CD14-positive monocyte (primary cell): ENCODE measurements at regions not wholly inside any gene's neighbourhood (a gene's known extent, or its start where the extent isn't known, plus 50 kb on each side); places are given as distances from the start of the nearest gene placed in this dataset.

ENCODE experiments used
- DNase-seq, 3 donors: peaks; one replicate each; pipeline ENCODE4 v3.0.0-alpha.2; 2011 to 2022
- H2AFZ ChIP-seq: 2 replicates; pipeline ENCODE4 v1.6.0; 2012; ENCODE audit warnings: mild to moderate bottlenecking, low read depth, low read length, inconsistent platforms; ENCODE audit not compliant: insufficient read depth, poor library complexity, severe bottlenecking
- H3K27ac ChIP-seq, 2 donors: 1 replicate in 1 of 2; 2 replicates in 1 of 2; pipeline ENCODE4 v1.5.1; 2012 to 2013; ENCODE audit warnings: low read length in 2 of 2, control low read depth in 1 of 2, inconsistent platforms in 1 of 2, low read depth in 1 of 2, mild to moderate bottlenecking in 1 of 2
- H3K27me3 ChIP-seq, 2 donors: one replicate each; pipeline versions ENCODE4 v1.6.0 to v1.6.1; 2011 to 2013; ENCODE audit warnings: low read length in 2 of 2; ENCODE audit not compliant: control insufficient read depth in 2 of 2, insufficient read depth in 2 of 2
- H3K36me3 ChIP-seq, 2 donors: replicated peaks in 1 of 2; 1 replicate in 1 of 2; 2 replicates in 1 of 2; pipeline versions ENCODE4 v1.5.1 to v1.6.1; 2012 to 2013; ENCODE audit warnings: low read length in 2 of 2, control low read depth in 1 of 2, inconsistent platforms in 1 of 2, mild to moderate bottlenecking in 1 of 2; ENCODE audit not compliant: insufficient read depth in 2 of 2, control insufficient read depth in 1 of 2
- H3K4me1 ChIP-seq, 2 donors: 1 replicate in 1 of 2; 2 replicates in 1 of 2; pipeline versions ENCODE4 v1.5.1 to v1.6.1; 2012 to 2013; ENCODE audit warnings: low read length in 2 of 2, control low read depth in 1 of 2, inconsistent platforms in 1 of 2, mild to moderate bottlenecking in 1 of 2, moderate library complexity in 1 of 2; ENCODE audit not compliant: insufficient read depth in 2 of 2, control insufficient read depth in 1 of 2
- H3K4me2 ChIP-seq: replicated peaks from 2 replicates; pipeline ENCODE3; 2012; ENCODE audit warnings: low read length, moderate library complexity, mild to moderate bottlenecking; ENCODE audit not compliant: poor library complexity, severe bottlenecking; ENCODE audit errors: extremely low read depth
- H3K4me3 ChIP-seq, 3 experiments: fragments of 200-600 bp in 1 of 3; sonication (generic) in 1 of 3; replicated peaks in 1 of 3; 1 replicate in 2 of 3; 2 replicates in 1 of 3; pipeline ENCODE4 v1.5.1; 2011 to 2013; ENCODE audit warnings: low read length in 3 of 3, mild to moderate bottlenecking in 3 of 3, control low read depth in 2 of 3, low read depth in 2 of 3, inconsistent platforms in 1 of 3, moderate library complexity in 1 of 3
- H3K79me2 ChIP-seq: 2 replicates; pipeline ENCODE4 v1.6.0; 2012; ENCODE audit warnings: mild to moderate bottlenecking, control low read depth, inconsistent platforms, low read length, moderate library complexity; ENCODE audit not compliant: insufficient read depth
- H3K9ac ChIP-seq: 2 replicates; pipeline ENCODE4 v1.6.0; 2017; ENCODE audit warnings: low read length, mild to moderate bottlenecking; ENCODE audit not compliant: insufficient read depth, poor library complexity, severe bottlenecking
- H3K9me3 ChIP-seq, 2 donors: replicated peaks in 1 of 2; 1 replicate in 1 of 2; 2 replicates in 1 of 2; pipeline versions ENCODE4 v1.5.1 to v1.6.1; 2012 to 2013; ENCODE audit warnings: low read length in 2 of 2, control low read depth in 1 of 2; ENCODE audit not compliant: control insufficient read depth in 1 of 2, insufficient read depth in 1 of 2
- H4K20me1 ChIP-seq: 2 replicates; pipeline ENCODE4 v1.6.0; 2012; ENCODE audit warnings: mild to moderate bottlenecking, low read length, control low read depth, moderate library complexity; ENCODE audit not compliant: insufficient read depth
- H3K27ac Mint-ChIP-seq, 7 donors: one replicate each; pipeline ENCODE4 v1.8.0; 2020; ENCODE audit warnings: mild to moderate bottlenecking in 7 of 7, mixed read lengths in 7 of 7, moderate library complexity in 6 of 7, inconsistent platforms in 2 of 7
- H3K27me3 Mint-ChIP-seq, 3 donors: one replicate each; pipeline ENCODE4 v1.8.0; 2021 to 2022; ENCODE audit warnings: low read depth in 3 of 3, mild to moderate bottlenecking in 3 of 3, mixed read lengths in 3 of 3, moderate library complexity in 3 of 3, inconsistent platforms in 1 of 3
- H3K36me3 Mint-ChIP-seq, 2 donors: one replicate each; pipeline ENCODE4 v1.8.0; 2020; ENCODE audit warnings: mixed read lengths in 2 of 2, inconsistent platforms in 1 of 2, mild to moderate bottlenecking in 1 of 2
- H3K4me1 Mint-ChIP-seq: one replicate; pipeline ENCODE4 v1.8.0; 2020; ENCODE audit warnings: mild to moderate bottlenecking, mixed read lengths
- H3K4me3 Mint-ChIP-seq, 2 donors: one replicate each; pipeline ENCODE4 v1.8.0; 2020; ENCODE audit warnings: mild to moderate bottlenecking in 2 of 2, mixed read lengths in 2 of 2, moderate library complexity in 1 of 2
- H3K9me3 Mint-ChIP-seq, 7 donors: one replicate each; pipeline ENCODE4 v1.8.0; 2020 to 2022; ENCODE audit warnings: mixed read lengths in 7 of 7, mild to moderate bottlenecking in 6 of 7, moderate library complexity in 6 of 7, inconsistent platforms in 2 of 7
- CTCF ChIP-seq: fragments of 200-600 bp; IDR thresholded peaks from one replicate; pipeline ENCODE4 v1.8.0; 2022; ENCODE audit warnings: antibody characterized with exemption, mild to moderate bottlenecking
- WGBS: methylation state at CpG from one replicate; pipeline ENCODE4 v1.1.5; 2013; ENCODE audit warnings: missing lambda C conversion rate; ENCODE audit not compliant: insufficient coverage; 5-methylcytosine and 5-hydroxymethylcytosine counted together
- intact Hi-C, 2 donors: fragments of 100-400 bp; cut with micrococcal nuclease; formaldehyde crosslinking; loops; one replicate each; pipeline versions ENCODE4 v1.15.0 to v1.15.1; 2023

- H3K9me3 Mint-ChIP-seq, result peaks cover 0 to 6% (median 2%) of the 10 kb centered on the region in 7 donors
- H4K20me1 ChIP-seq, result no peaks in the 10 kb centered on the region
- DNase-seq, result no peak
- no peak overlapping the region for H3K4me2 ChIP-seq
- H2AFZ ChIP-seq, result no peak overlapping the region
- H3K9me3 ChIP-seq, result peaks cover 0 to 6% of the 10 kb centered on the region in 2 donors
- H3K36me3 ChIP-seq, result no peaks in the 10 kb centered on the region
- no peaks in the 10 kb centered on the region for H3K27me3 Mint-ChIP-seq
- H3K27me3 ChIP-seq, result no peaks in the 10 kb centered on the region
- intact Hi-C loops, result no loop called here
- no peaks in the 10 kb centered on the region for H3K79me2 ChIP-seq
- no peaks in the 10 kb centered on the region for H3K36me3 Mint-ChIP-seq
- TF ChIP-seq CTCF, result no peak
- H3K27ac Mint-ChIP-seq, result peak overlapping the region in 1 of 7 donors; percentile 61
- WGBS, result no CpG with 5 or more reads among the region's 1 CpG
- H3K4me3 Mint-ChIP-seq, result no peak overlapping the region
- no peak overlapping the region for H3K4me3 ChIP-seq
- no peaks in the 10 kb centered on the region for H3K4me1 Mint-ChIP-seq
- H3K4me1 ChIP-seq, result no peaks in the 10 kb centered on the region
- no peak overlapping the region for H3K9ac ChIP-seq
- H3K27ac ChIP-seq, result no peak overlapping the region
Observed at GRCh38 chr9:30967476-30967875, 1417.0 kb upstream of the ACO1 start.

- no peak overlapping the region for H3K4me3 Mint-ChIP-seq
- no peaks in the 10 kb centered on the region for H3K36me3 Mint-ChIP-seq
Observed at GRCh38 chr9:30970186-30970585, 1414.3 kb upstream of the ACO1 start.

More at GRCh38 chr9:30970186-30970585, 1414.3 kb upstream of the ACO1 start:
- Mint-ChIP-seq H3K4me1 (no peaks in the 10 kb centered on the region), H3K27me3 (peaks cover 0 to 1% (median 0%) of the 10 kb centered on the region in 3 donors), H3K27ac (no peak overlapping the region), H3K9me3 (peaks cover 0 to 2% (median 0%) of the 10 kb centered on the region in 7 donors)
- Histone ChIP-seq H3K27me3 (no peaks in the 10 kb centered on the region), H3K4me3 (no peak overlapping the region), H3K4me1 (no peaks in the 10 kb centered on the region), H3K27ac (no peak overlapping the region), H2AFZ (no peak overlapping the region), H3K4me2 (no peak overlapping the region), H3K9ac (no peak overlapping the region), H3K9me3 (no peaks in the 10 kb centered on the region), H4K20me1 (no peaks in the 10 kb centered on the region), H3K36me3 (no peaks in the 10 kb centered on the region), H3K79me2 (no peaks in the 10 kb centered on the region)
- no CpG with 5 or more reads among the region's 2 CpGs for WGBS
- no peak for DNase-seq
- intact Hi-C loops, result no loop called here
- no peak for TF ChIP-seq CTCF
